Peyer's patch (tissue), 4 donors: ENCODE measurements at regions not wholly inside any gene's neighbourhood (a gene's known extent, or its start where the extent isn't known, plus 50 kb on each side); places are given as distances from the start of the nearest gene placed in this dataset.

Experiments used
- DNase-seq, 3 donors: peaks; one replicate each; pipeline ENCODE4 v3.0.0-alpha.2; 2017 to 2019
- H3K27ac ChIP-seq, 4 donors: fragments of 200-600 bp; sonication (generic); one replicate each; pipeline ENCODE4 v1.5.1; 2016 to 2019
- H3K27me3 ChIP-seq, 2 donors: fragments of 200-600 bp; sonication (generic); one replicate each; pipeline ENCODE4 v1.5.1; 2019
- H3K36me3 ChIP-seq, 3 donors: fragments of 200-600 bp; sonication (generic); one replicate each; pipeline ENCODE4 v1.5.1; 2016 to 2019
- H3K4me1 ChIP-seq, 4 donors: fragments of 200-600 bp; sonication (generic); one replicate each; pipeline ENCODE4 v1.5.1; 2016 to 2019
- H3K4me3 ChIP-seq, 4 donors: fragments of 200-600 bp; sonication (generic); 1 replicate in 3 of 4; 2 replicates in 1 of 4; pipeline ENCODE4 v1.5.1; 2016 to 2019; ENCODE audit warnings: mild to moderate bottlenecking in 1 of 4
- H3K9me3 ChIP-seq, 4 donors: fragments of 200-600 bp; sonication (generic); one replicate each; pipeline ENCODE4 v1.5.1; 2016 to 2019; ENCODE audit warnings: mild to moderate bottlenecking in 1 of 4
- POLR2A ChIP-seq, 2 donors: fragments of 450-650 bp; IDR thresholded peaks; one replicate each; pipeline ENCODE4 v1.5.1; 2017; ENCODE audit warnings: antibody characterized with exemption in 2 of 2, mild to moderate bottlenecking in 2 of 2, moderate library complexity in 2 of 2
- TF ChIP-seq, protein P1 (sequence below), 6 experiments: fragments of 450-650 bp in 4 of 6; fragments of 200-600 bp in 2 of 6; sonication (generic) in 1 of 6; IDR thresholded peaks; one replicate each; pipeline ENCODE4 v1.5.1; 2017 to 2019; ENCODE audit warnings: antibody characterized with exemption in 6 of 6, mild to moderate bottlenecking in 3 of 6, moderate library complexity in 1 of 6

DNA sequence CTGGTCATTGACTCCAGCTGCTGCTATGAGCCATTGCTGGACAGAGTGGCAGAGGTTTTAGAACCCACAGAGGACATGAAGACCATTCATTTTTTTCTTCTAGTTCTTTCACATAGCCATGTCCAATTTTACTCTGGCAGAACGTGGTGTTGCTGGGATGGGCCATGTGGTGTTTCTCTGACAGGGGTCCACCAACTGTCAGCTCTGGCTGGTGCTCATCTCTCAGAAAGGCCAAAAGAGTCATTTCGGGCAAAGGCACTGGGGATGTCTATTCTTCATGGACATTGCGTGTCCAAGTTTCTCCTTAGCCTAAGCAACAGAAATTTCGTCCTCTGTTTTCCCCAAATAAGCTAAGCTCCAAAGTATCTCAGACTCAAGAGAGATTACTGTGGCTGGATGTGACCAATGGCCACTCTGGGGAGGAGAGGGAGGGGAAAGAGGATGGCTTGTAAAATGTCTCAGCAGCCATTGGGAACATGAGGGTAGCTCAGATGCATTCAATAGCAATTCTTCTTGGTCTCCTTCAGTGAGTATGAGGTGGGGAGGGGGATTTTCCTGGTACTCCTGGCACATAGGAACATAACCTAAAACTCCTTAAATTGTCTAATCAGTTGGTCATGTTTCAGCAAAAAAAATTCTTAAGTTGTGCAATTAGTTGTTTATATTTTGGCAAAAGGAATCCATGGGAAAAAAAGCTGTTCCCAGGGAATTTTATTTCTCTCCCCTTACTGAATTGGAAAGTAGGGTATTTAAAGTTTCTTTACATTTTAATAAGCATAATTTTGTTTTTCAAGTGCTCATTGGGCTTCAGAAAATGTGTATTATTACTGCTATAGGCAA lies 131.6 kb upstream of the MITF start:
- TF ChIP-seq, protein P1, sequence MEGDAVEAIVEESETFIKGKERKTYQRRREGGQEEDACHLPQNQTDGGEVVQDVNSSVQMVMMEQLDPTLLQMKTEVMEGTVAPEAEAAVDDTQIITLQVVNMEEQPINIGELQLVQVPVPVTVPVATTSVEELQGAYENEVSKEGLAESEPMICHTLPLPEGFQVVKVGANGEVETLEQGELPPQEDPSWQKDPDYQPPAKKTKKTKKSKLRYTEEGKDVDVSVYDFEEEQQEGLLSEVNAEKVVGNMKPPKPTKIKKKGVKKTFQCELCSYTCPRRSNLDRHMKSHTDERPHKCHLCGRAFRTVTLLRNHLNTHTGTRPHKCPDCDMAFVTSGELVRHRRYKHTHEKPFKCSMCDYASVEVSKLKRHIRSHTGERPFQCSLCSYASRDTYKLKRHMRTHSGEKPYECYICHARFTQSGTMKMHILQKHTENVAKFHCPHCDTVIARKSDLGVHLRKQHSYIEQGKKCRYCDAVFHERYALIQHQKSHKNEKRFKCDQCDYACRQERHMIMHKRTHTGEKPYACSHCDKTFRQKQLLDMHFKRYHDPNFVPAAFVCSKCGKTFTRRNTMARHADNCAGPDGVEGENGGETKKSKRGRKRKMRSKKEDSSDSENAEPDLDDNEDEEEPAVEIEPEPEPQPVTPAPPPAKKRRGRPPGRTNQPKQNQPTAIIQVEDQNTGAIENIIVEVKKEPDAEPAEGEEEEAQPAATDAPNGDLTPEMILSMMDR (IDR thresholded peaks at IDR 0.05) = no peak
- no peak for TF ChIP-seq POLR2A (IDR thresholded peaks at IDR 0.05)
- H3K4me1 ChIP-seq = no peaks in the 10 kb centered on the region
- H3K9me3 ChIP-seq = no peaks in the 10 kb centered on the region
- H3K27ac ChIP-seq = no peak overlapping the region
- no peaks in the 10 kb centered on the region for H3K27me3 ChIP-seq
- no peaks in the 10 kb centered on the region for H3K36me3 ChIP-seq
- DNase-seq = no peak
- H3K4me3 ChIP-seq = no peak overlapping the region

DNA sequence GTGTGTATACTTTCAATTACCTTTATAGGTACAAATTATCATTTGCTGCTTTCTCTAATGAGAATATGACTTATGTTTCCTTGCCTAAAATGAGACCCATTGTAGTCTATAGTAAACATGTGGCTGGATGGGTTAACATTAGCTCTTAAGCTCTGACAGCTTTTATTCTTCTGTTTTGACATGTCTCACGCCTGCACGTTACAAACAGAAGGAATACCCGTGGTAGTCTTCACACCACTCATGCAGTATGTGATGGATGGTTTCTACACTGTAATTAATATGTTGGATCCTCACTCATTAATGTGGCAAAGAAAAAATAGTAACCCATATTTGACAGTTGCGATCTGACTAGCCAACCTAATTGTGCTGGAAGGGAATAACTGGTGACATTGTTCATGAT lies 133.4 kb upstream of the MITF start:
- no peak overlapping the region for H3K27ac ChIP-seq
- DNase-seq = no peak
- no peak overlapping the region for H3K4me3 ChIP-seq
- H3K36me3 ChIP-seq = no peaks in the 10 kb centered on the region
- no peaks in the 10 kb centered on the region for H3K27me3 ChIP-seq
- H3K9me3 ChIP-seq = no peaks in the 10 kb centered on the region
- TF ChIP-seq POLR2A (IDR thresholded peaks at IDR 0.05) = no peak
- no peaks in the 10 kb centered on the region for H3K4me1 ChIP-seq

DNA sequence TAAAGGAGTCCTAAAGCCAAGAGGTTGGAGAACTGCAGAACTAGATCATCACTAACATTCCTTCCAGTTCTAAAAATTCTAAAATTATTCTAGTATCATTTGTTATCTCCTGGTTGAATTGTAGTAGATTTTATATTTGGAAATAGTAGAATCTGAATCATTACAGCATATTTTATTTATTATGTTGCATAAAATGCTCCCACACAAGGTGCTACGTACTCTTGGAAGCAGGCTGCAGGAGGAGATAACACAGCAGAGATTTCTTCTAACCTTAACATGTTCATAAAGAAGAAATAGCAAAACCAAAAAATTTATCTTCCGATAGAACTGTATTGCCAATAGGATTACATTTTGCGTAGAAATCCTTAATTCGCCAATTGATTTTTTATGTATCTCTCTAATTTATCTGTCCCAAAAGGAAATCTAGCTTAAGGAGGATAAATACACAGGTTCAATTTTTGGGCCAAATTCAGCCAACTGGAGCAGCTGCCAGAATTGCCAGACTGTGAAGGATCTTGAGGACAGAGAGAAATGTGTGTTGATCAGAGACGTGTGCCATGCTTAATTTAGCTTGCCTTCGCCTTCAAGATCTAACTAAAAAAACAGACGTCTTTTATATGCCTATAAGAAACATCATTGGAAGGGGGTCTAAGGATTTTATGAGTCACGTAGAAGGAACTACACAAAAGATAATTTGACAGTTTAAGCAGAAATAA lies 134.4 kb upstream of the MITF start:
- H3K36me3 ChIP-seq = no peaks in the 10 kb centered on the region
- no peaks in the 10 kb centered on the region for H3K9me3 ChIP-seq
- TF ChIP-seq, protein P1 (IDR thresholded peaks at IDR 0.05) = no peak
- TF ChIP-seq POLR2A (IDR thresholded peaks at IDR 0.05) = no peak
- H3K4me3 ChIP-seq = no peak overlapping the region
- H3K4me1 ChIP-seq = no peaks in the 10 kb centered on the region
- H3K27ac ChIP-seq = no peak overlapping the region
- no peaks in the 10 kb centered on the region for H3K27me3 ChIP-seq
- no peak for DNase-seq

DNA sequence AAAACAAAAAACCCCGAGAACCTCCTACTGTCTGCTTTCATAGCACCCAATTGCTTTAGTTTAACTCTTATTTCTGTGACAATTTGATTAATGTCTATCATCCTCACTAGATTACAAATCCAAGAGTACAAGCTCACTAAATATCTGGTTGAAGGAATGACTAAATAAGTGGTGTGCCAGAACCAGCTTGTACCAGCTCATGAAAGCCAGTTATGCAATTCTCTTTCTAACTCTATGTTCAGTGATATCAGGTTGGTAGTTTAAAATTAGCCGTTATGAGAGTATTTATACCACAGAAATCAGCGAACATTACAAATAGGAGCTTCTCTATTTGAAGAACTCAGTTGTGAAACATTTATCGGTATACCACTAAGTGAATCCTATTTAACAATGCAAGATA lies 137.2 kb upstream of the MITF start:
- H3K36me3 ChIP-seq = no peaks in the 10 kb centered on the region

DNA sequence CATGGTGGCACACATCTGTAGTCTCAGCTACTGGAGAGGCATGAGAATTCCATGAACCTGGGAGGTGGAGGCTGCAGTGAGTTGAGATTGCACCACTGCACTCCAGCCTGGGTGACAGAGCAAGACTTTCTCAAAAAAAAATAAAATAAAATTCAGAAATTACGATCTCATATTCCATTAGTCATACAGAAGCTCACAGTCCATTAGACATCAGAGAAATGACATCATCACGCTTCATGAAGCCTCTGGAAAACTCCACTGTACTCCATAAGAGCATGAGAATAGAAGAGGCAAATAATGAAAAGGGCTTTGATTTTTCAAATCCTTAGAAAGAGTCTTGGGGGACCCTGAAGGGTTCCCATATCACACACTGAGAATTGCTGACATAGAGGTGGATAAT lies 145.0 kb upstream of the MITF start:
- no peak for TF ChIP-seq POLR2A (IDR thresholded peaks at IDR 0.05)
- TF ChIP-seq, protein P1 (IDR thresholded peaks at IDR 0.05) = no peak
- no peak for DNase-seq
- Histone ChIP-seq H3K4me1 (no peaks in the 10 kb centered on the region), H3K36me3 (no peaks in the 10 kb centered on the region), H3K4me3 (no peak overlapping the region), H3K27ac (no peak overlapping the region), H3K27me3 (no peaks in the 10 kb centered on the region), H3K9me3 (no peaks in the 10 kb centered on the region)

More for the DNA sequence above, 137.2 kb upstream of the MITF start:
- H3K27me3 ChIP-seq = no peaks in the 10 kb centered on the region
- TF ChIP-seq POLR2A (IDR thresholded peaks at IDR 0.05) = no peak
- TF ChIP-seq, protein P1 (IDR thresholded peaks at IDR 0.05) = no peak
- no peak overlapping the region for H3K27ac ChIP-seq
- no peak overlapping the region for H3K4me3 ChIP-seq
- DNase-seq = no peak
- H3K9me3 ChIP-seq = no peaks in the 10 kb centered on the region
- H3K4me1 ChIP-seq = no peaks in the 10 kb centered on the region

DNA sequence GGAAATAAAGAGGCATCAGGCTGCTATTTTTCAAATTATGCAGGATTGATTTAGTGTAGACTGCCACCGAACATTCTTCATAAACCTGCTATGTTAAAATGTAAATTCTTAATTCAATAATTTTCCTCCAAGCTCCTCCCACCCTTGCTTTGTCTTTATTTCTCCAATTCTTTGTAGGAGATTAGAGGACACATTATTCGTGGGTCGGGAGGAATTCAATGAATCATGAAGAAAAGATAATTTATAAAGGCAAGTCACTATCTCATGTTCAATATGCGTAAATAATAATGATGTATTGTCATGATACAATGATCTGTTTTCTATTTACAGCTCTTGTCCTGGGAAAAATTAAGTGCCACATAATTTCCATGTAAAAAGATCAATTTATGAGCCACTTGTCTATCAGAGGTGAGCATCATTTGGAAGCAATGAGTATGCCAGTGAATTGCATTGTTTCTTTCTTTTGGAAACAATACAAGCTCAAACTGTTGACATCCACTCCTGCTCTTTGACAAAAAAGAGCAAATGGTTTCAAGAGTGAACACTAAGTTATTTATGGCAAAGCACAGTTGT lies 148.0 kb upstream of the MITF start:
- no peak overlapping the region for H3K4me3 ChIP-seq
- TF ChIP-seq, protein P1 (IDR thresholded peaks at IDR 0.05) = no peak
- no peak for TF ChIP-seq POLR2A (IDR thresholded peaks at IDR 0.05)
- no peaks in the 10 kb centered on the region for H3K27me3 ChIP-seq
- no peak for DNase-seq
- H3K9me3 ChIP-seq = peaks cover 0 to 6% (median 0%) of the 10 kb centered on the region in 4 donors
- no peaks in the 10 kb centered on the region for H3K36me3 ChIP-seq
- H3K27ac ChIP-seq = no peak overlapping the region
- no peaks in the 10 kb centered on the region for H3K4me1 ChIP-seq
